Suppressor macrophage treated with lipopolysaccharide for 1 hour (primary cell): ENCODE measurements at regions not wholly inside any gene's neighbourhood (a gene's known extent, or its start where the extent isn't known, plus 50 kb on each side); places are given as distances from the start of the nearest gene placed in this dataset.
"Not testable (repeated sequence)": the region's sequence is repeated elsewhere in the genome, so short reads cannot be mapped to it uniquely, and the experiment has no call there.

ENCODE experiments used
- DNase-seq, 3 donors: peaks; one replicate each; pipeline ENCODE4 v3.0.0-alpha.2; 2020 to 2022

DNA sequence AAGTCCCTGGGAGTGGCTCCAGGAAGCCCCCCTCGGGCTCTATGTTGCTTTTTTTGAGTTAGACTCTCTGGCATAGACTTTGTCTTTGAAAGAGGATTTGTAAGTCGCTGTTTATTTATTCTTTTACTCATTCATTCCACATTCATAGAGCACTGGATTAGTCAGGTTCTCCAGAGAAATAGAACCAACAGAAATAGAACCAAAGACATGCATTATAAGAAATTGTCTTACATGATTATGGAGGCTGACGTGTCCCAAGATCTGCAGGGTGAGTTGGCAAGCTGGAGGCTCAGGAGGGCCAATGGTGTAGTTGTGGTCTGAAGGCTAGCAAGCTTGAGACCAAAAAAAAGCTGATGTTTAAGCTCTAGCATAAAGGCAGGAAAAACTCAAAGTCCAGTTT is 98.3 kb upstream of the CHD6 start:
- DNase-seq = no peak

DNA sequence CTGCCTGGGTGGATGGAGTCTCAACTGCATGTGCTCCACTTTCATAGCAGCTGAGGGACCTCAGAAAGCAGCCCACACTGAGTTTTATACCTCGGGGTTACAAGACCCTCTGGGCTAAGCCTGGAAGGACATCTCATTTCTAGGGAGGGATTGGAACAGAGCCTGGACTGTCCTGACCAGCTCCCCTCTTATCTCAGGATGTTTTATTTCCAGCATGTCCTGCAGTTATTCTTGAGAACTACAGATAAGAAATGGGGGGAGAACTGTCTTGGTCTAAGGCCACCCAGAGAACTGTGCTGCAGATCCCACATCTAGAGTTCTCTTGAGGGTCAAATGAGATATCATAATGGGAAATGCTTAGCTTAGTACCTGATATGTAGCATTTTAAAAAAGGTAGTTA is 97.3 kb upstream of the CHD6 start:
- DNase-seq = no peak

DNA sequence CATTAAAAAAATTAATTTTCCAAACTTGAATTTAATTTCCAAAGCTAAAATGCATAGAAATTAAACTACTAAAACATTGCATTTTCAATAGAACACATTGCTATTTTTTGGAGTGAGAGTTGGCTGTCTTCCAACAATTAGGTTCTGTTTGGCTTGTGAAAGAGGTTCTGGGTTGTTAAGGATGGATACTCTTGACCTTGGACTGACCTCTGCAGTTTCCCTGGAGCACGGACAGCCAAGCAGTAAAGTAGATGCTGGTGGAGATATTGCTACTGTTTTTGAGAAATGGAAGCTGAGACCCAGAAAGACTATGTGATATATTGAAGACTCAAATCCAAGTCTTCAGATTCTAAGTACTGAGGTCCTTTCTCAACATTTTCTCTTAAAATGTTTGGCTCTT is 95.9 kb upstream of the CHD6 start:
- no peak for DNase-seq

DNA sequence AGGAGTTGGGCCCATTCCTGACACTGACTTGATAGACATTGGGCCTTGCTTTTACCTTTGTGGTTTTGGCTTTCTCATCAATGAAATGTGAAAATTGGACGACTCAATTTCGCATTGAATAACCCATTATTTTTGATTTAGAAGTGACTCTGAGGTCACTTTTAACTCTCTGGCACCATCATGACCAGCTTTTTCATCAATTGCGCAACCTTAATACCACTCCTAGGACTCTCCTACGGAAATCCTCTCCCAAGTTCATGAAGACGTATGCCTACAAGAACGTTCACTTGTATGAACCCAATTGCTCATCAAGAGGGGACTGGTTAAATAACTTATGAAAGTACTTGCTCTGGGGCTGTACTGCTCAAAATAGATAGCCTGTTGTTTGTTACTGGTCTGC is 86.7 kb upstream of the CHD6 start:
- no peak for DNase-seq

DNA sequence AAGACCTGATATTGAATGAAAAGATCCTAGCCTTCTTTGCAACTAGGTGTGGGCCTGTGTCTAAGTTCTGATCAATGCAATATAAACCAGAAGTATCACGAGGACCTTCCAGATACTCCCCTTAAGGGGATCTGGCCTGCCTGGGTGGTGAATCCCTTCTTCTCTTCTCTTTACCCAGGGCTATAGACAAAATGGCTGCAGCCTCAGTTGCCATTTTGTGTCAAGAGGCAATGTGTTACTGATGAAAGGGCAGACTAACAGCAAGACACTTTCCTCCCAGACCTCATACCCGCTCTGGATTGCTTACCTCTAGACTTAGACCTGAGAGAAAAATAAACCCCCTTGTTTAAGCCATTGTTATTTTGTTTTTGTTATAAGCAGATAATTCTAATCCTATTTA is 84.5 kb upstream of the CHD6 start:
- no peak for DNase-seq

DNA sequence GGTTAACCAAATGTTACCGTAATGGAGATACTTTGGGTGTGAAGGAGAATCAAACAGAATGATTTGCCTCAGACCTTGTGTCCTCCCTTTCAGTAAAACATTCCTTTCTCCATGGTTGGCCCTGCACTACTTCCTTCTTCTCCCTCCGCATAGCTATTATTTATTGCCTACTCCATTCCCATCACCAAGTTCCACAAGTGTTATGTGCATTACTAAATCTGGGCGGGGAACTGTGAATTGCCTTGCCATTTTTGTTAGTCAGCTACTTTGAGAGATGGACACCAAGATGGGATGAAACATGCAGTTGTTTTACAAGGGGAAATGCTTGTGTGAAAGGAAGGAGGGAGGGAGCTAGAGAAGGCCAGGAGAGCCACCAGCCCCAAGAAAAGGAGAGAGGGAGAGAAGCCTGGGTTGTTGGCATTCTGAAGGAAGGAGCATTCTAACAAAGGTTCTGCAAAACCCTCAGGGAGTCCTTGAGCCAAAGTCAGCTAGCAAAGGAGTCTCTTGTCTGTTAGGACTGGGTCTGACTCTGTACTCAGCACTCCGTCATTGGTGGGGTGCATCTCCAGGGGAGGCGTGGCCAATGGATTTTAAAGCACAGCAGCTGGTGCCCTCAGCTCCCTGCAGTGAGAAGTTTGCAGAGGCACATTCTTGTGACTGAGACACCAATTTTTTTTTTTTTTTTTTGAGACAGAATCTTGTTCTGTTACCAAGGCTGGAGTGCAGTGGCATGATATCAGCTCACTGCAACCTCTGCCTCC is 83.6 kb upstream of the CHD6 start:
- DNase-seq = no peak

DNA sequence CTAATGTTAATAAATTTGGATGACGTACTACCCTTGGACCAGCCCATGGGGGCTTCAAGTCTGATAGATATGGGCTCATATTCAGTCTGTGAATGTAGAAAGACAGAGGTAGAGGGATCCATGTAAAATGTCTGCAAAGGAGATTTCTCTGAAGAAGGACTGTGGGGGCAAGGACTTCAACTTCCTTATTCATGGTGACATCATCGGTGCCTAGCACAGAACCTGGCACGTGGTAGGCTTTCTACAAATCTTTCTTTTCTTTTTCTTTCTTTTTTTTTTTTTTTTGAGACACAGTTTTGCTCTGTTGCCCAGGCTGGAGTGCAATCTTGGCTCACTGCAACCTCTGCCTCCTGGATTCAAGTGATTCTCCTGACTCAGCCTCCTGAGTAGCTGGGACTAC is 81.5 kb upstream of the CHD6 start:
- peak; percentile 35 to 48 (median 40) for DNase-seq

DNA sequence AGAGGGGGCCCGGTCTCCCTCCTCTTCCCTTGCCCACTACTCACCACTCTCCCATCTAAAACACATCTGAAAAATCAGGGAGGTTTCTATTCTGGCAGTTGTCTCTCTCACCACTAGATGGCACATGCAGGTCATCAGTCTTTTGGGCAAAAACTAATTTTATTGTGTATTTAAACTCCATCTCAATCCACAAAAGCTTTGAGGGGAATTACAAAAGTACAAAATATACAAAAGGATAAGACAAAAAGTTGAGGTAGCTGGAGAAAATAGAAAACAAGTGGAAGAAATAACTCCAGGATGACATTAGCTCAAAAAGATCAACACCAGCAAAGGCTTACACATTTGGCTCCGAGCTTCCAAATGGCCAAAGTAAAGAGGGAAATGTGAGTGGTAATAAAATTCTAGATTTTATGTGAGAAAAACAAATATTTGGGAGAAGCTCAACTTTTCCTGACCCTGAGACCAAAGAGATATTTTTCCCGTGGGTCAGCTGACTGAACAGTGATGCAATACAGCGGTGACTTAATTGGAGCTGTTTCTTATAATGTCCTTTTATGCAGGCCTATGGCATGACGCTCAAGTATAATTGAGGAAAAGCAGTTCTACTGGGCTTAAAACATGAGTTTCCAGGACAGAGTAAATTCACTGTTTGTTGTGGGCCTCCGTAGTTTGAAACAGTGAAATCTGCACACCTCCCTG is 79.8 kb upstream of the CHD6 start:
- DNase-seq = peak; percentile 42 to 67 (median 60)

DNA sequence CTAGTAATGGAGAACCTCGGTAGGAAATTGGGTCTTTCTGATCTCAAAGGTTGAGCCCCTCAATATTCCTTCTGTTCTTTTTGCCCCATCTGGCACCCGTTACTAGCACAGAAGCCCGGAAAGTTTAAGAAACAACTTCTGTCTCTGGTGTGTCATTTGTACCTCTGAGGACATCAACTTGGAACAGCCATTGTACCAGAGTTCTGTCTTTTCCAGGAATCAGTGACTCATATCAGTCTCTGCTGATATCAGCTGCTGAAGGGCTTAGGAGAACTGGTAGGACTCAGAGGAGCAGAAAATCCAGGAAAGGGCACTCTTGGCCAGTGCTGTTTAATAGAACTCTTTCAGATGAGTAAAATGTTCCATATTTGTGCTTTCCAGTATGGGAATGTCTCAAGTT is 78.3 kb upstream of the CHD6 start:
- peak; percentile 28 to 68 (median 29) for DNase-seq

DNA sequence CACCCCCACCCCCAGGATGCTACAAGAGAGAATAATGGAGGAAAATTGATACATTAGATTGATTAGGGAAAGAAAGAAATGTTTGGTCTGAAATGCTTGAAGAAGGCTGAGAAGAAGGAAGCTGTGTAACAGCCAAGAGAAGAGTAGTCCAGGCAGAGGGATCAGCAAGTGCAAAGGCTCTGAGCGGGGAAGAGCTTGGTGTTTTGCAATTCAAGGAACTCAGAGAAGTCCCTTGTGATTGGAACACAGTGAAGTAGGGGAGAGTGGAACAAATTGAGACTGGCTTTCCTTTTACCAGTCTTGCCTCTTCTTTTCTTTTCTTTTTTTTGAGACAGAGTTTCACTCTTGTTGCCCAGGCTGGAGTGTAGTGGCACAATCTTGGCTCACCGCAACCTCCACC is 76.6 kb upstream of the CHD6 start:
- DNase-seq = peak in 1 of 3 donors; percentile 7

DNA sequence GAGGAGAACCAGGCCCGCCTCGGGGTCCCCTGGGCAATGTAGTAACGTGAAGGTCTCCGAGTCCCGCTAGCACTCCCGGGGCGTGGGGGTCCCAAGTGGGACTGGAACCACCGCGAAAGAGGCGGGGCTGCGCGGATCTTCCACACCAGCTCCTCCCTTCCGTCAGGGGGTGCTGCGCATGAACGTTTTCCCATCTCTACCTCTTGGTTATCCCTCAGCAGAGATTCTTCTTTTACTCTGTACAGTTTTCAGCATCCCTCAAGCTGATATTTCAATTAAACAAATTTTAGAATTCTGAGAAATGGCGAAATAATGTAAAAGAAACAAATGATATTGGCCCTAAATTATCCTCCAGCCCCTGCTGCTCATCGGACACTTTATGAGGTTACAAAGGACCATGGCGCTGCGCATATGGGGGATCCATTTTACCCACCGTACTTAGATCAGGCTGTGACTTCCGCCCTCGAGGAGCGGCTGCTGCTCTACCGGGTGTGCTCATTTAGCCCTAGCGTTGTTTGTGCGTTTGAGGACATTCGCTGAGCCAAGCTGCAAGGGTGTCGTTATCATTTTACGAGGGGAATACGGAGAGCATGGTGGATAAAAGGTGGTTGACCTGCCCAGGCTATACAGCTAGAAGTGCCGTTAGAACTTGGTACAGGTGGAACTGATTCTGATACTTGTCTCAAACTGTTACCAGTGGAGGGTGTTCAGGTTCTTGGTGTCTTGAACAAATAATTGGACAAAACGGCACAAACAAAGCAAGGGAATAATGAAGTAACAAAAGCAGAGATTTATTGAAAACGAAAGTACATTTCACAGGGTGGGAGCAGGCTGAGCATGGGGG is 75.2 kb upstream of the CHD6 start:
- peak; percentile 83 to 92 (median 90) for DNase-seq

DNA sequence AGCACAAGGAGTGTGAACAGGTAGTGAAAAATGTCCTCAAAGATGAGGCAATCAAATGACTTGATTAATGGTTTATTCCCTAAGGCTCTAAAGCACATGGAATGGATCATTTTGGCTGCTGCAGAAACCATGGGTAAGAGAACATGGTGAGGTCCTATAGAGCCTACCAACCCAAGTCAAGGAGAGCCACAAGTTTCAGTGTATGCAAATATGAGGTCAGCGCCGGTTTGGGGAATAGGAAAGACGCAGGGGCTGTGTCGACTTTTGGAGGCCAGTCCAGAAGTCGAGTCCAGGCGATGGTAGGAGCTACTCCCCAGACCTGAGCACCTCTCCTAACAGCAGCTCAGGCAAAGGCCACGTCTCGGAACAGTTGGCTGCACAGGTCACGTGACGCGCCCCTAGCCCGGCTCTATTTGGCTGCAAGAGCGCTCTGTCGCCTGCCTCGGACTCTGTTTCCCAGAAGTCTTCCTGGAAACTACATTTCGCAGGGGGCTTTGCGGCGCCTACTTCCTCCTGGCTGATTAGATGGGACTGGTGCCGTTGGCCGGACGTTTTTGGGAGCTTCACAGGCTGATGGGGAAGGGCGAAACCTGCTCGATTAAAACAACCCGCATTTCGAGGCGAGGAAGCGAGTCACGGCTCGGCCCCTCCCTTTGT is 74.4 kb upstream of the CHD6 start:
- DNase-seq = peak; percentile 33 to 56 (median 48)

DNA sequence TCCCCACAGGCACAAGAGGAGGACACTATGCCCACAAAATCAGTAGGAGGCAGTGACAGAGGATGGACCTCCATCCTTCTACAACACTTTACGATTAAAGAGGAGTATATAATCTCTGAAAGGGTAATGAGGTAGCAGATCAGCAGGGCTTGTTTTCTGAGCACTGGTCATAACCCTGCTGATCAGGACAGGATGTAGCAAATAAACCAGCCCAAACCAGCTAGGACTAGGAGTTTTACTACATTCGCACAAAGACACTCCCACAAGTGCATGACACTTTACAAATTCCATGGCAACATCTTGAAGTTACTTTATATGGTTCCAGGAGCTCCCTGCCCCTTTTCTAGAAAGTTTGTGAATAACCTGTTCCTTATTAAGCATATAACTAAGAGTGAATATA is 73.3 kb upstream of the CHD6 start:
- no peak for DNase-seq

DNA sequence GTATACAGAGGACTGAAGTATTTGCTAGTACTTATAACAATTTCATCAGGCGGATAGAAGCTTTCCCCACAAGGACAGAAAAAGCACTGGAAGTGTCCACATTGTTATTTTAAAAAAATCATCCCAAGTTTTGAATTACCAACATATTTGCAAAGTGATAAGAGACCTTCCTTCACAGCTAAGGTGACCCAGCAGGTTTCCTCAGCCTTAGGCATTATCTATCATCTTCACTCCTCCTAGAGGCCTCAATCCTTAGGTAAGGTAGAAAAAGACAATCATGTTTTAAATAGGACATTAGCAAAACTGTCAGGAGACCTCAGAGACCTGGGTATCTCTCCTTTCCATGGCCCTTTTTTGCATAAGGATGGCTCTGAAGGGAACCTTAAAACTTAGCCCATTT is 72.5 kb upstream of the CHD6 start:
- no peak for DNase-seq

DNA sequence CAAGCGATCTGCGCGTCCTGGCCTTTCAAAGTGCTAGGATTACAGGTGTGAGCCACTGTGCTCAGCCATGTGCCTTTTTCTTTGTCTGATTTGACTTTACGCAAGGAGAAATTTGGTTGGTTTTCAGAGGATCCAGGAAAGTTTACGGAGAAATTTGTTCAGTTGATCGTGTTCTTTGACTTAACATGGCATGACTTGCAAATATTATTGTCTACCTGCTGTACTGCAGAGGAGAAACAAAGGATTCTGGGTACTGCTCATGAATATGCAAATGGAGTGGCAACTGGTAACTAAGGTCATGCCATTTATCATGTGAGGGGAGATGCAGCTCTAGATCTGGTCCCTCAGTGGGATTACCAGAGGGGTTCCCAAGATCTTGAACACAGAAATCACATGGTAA is 68.8 kb upstream of the CHD6 start:
- DNase-seq = no peak

DNA sequence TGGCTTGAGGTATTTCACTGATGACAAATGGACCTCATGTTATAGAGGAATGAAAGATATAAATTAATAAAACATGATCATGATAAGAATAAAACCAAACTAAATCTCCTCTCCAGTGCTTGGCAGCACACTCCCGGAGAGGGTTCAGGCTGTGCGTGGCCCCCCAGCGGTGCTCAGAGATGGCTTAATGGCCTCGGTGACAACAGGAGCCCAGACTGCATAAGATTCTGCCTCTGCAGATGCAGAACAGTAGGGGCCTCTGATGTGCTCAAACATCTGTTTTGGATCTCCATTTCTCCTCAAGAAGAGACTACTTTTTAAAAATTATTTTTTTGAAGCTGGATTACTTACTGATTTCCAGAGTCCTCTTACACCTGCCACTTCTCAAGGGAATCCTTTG is 67.0 kb upstream of the CHD6 start:
- DNase-seq = not testable (repeated sequence)

DNA sequence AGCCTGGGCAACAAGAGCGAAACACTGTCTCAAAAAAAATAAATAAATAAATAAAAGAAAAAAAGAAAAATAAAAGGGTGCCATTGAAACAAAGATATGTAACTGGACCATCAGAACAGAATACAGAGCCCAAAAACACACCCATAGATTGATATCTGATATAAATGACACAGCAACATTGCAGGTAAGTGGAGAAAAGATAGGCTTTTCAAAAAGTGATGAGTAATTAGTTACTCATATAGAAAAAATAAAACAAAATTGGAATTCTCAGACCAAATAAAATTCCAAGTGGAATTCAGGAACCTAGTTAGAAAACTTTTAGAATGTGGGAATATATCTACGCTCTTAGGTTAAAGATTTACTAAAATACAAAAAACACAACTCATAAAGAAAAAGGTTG is 60.6 kb upstream of the CHD6 start:
- no peak for DNase-seq

DNA sequence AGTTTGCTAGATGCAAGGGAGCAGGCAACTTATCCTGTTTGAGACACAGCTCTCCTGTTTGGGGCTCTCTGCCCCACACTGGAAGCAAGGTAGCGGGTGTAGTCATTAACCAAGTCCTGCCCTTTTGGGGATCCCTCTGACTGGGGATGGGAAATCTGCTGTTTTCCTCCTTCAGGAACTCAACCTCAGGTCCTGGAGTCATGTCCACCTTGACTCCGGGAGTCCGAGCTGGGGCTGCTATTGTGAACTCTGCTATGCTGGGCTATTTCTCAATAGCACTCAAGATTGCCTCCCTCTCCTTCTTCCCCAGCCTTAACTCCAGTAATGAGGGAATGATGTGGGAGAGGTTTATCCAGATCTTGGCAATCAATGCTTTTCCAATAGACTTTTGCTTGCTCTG is 54.1 kb upstream of the CHD6 start:
- DNase-seq = no peak

DNA sequence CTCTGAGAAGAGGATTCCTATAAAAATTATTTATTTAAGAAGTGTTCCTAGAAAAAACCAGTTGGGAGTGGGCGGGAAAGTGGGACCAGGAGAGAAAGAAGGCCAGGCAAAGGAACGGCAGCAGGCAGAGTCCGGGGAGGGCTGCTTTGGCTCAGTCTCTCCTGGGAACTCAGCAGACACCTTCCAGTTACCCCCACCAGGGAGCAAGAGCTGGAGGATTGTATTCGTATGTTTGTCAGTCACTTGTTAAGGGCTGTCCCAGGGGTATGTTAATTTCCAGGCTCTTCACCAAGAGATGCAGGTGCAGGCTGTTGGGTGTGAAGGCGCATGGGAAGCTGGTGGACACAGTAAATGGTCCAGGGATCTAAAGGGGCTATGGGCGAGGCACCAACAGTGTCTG is 53.0 kb upstream of the CHD6 start:
- DNase-seq = no peak

DNA sequence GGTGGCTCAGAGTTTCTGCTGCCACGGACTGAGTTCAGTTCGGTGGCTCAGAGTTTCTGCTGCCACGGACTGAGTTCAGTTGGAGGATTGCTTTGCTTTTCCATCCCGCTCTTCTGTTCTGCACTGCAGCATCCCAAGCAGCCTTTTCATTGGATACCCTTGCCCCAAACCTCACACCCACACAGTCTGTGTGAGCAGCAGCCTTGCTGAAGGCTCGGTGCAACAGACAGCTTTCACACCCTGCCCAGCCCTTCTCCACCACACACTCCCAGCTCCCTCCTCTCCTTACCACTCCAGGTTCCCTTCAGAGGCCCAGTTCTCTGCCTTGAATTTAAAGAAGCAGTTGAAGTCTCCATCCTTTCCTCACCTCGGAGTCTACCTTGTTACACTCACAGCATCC is 52.5 kb upstream of the CHD6 start:
- DNase-seq = no peak

DNA sequence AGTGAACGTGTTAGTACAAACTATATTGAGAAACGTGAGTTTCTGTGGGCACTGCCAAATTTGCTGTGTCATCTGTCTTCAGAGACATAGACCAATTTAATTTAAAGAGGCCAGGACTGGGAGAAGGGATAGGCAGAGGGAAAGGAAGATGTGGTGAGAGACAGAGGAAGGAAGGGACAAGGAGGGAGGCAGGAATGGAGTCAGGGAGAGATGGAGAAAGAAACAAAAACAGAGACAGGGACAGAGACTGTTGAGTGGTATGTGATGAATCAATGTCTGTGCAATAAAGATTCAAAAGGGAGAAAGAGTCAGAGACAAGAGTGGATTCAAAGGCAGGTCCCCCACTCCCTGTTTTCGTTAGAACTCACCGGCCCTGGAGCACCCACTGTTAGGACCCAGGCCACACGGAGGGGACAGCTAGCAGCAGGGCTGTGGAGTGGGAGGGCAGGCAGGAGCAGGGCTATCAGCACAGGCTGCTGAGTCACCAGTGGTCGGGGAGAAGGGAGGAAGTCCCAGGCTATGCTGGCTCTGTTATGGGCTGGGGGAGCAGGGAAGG is 51.6 kb upstream of the CHD6 start:
- DNase-seq = peak in 2 of 3 donors; percentile 19 to 29

DNA sequence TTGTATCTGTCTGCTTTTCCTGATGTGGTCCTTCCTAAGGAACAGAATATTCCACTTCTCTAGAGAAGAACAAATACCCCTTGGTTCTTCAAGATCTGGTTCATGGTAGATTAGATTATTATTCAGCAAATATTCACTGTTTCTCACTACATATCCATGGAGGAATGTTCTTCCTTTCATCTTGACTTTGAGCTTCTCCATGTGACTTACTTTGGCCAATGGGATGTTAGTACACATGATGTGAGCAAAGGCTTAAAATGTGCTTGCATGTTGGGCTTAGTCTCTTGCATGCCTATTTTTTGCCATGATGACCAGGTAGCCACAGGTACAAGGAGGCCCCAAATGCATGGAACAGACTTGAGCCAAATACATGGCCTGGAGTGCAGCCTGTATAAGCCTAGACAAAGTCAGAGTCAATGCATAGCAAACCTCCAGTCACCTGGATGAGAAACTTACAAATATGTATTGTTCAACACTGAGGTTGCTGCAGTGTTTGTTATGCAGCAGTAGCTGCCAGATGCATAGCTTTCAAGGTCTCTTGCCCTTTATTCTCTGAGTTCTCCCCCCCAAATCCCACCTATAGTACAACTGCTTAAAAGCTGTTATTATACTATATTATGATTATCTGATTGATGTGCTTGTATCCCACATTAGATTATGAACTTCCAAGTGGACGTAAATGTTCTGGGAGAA is 50.0 kb upstream of the CHD6 start:
- no peak for DNase-seq
